HG03064 (cell line): ENCODE measurements at regions not wholly inside any gene's neighbourhood (a gene's known extent, or its start where the extent isn't known, plus 50 kb on each side); places are given as distances from the start of the nearest gene placed in this dataset.

Experiments used
- ATAC-seq: cut with Tn5 transposase; IDR thresholded peaks from one replicate; pipeline ENCODE4 v1.9.1; 2021; ENCODE audit warnings: low read depth; ENCODE audit not compliant: unreplicated experiment

DNA sequence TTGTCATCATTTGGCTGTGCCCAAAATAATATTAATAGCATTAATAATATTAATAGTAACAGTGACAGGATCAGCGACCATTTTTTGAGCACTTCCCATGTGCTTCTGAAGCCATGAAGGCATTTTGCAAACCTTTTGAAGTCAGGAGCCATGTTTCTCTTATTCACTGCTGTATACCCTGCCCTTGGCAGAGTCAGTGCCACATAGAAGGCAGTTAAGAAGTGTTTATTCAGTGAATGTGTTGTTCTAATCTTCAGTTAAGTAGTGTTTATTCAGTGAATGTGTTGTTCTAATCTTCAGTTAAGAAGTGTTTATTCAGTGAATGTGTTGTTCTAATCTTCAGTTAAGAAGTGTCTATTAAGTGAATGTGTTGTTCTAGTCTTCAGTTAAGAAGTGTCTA, 319.7 kb upstream of the NAV3 start:
- no peak for ATAC-seq

DNA sequence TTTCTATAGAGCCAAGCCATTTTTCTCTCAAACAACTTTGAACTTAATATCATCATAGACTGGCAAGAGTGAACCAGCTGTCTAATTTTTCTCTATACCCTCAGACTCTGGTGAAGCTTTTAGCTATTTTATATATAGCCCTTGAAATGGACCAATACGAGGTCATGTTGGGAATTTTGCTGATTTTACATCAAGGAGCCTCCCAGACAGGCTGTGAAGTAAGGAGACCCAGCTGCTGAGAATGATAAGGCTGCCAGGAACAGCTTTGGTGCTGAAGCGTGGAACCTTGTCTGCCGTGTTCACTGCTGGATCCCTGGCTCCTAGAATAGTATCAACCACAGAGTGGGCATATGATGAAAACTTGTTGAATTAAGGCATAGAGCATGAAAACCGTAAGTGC, 326.2 kb upstream of the NAV3 start:
- ATAC-seq, result no peak

DNA sequence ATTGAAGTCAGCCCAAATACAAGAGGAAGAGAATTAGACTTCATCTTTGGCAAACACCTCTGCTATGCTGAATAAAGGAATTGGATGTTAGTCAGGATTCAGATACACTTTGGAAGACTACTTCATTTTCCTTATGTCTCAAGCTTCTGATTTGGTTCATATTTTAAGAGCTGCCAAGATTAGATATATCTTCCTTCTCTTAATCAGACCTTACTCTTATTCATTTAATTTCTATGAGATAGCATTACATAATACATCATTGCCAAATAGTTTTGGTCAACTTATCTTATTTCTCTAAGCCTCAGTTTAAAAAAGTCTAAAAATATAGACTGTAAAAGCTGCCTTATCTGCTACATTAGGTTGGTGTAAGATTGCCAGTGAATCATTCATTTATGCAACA, 330.6 kb upstream of the NAV3 start:
- no peak for ATAC-seq

DNA sequence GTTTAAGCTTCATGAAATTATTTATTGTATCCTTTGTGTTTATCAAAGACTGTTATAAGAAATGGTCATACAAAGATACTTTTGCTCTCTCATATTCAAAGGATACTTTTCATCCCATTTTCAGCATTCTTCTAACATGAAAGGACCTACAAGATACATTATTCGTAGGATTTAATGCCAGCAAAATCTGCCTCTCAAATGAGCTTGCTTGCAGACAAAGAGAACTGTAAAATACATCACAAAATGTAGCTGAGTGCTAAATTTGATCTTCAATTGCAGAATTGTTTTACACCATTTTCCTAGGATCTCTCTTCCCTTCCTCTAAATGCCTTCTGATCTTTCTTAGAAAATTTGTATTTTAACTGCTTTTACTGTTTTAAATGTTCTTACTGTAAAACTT, 333.0 kb upstream of the NAV3 start:
- ATAC-seq, result no peak

DNA sequence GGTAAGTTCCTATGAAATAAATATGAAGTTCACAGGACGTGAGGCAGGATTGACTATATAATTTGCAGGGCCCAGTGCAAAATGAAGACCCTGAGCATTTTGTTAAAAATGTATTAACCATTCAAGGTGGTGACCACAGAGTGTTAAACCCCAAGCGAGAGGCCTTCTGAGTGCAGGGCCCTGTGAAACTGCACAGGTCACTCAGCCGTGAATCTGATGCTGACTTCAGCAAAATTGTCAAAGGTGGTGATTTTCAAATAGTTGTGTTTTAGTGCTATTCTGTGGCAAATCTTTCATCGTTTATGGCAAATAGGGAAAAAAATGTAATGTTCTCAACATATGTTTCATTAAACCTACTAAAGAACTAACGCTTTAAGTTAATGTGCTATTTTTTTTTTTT, 334.0 kb upstream of the NAV3 start:
- no peak for ATAC-seq

DNA sequence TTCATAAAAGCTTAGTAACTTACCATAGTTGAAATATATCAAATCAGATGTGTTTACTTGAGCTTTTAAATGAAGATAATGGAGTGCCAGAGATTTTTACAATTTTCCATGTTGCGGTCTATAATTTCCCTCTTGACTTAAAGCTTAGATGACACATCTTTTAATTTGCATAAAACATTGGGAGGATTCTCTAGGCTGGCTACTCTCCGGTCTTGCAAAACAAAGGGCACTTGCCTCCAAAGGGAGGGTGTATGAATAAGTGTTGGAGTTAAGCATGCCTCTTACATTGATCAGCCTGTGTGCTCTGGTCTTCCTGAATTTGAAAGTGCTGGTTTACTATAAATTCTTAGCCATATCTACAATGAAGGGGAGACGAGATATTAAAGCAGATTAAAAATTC, 336.4 kb upstream of the NAV3 start:
- no peak for ATAC-seq

GRCh38 chr12:77493302-77494168, 337.2 kb upstream of the NAV3 start:
- ATAC-seq, result no peak

DNA sequence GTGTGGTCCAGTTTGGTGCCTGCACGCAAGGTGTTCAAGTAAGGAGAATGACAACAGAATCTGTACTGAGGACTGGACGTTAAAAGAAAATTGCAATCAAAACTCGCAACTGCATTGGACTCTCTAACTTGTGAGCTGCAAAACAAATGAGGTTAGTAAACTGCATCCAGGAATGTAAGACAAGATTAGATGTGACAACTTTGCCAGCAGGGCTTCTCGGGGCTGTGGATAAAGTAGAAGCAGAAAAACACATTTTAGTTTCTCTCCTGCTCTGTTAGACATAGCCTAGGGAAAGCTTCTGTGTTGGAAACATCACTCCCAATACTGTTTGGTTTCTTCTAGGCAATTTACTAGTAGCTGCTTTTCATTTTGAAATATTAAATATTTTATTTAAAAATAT, 338.2 kb upstream of the NAV3 start:
- no peak for ATAC-seq

- no peak for ATAC-seq
Observed at GRCh38 chr12:77489331-77489970, 341.2 kb upstream of the NAV3 start.

- no peak for ATAC-seq
Observed at GRCh38 chr12:77488041-77488620, 342.6 kb upstream of the NAV3 start.

GRCh38 chr12:77486872-77487271, 343.8 kb upstream of the NAV3 start:
- no peak for ATAC-seq

GRCh38 chr12:77485961-77486854, 344.5 kb upstream of the NAV3 start:
- ATAC-seq, result no peak

- no peak for ATAC-seq
Observed at GRCh38 chr12:77481687-77482086, 349.0 kb upstream of the NAV3 start.

- ATAC-seq, result no peak
Observed at GRCh38 chr12:77477907-77478533, 352.7 kb upstream of the NAV3 start.

DNA sequence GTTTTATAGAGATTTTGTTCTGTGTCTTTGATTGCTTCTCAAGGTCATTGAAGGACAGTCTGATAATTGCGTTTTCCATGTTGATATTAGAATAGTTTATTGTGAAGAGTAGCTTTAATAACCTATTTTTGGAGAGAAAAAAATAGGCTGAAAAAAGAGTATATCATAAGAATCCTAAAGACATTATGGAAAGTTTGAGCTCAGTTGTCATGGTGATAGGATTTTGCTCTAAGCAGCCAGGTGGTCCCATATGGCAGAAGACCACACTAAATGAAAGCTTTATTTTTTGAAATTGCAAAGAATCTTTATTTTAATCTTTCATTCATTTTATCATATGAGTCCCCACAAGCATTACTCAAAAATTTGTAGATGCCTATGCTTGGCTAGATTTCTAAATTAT, 358.9 kb upstream of the NAV3 start:
- no peak for ATAC-seq

DNA sequence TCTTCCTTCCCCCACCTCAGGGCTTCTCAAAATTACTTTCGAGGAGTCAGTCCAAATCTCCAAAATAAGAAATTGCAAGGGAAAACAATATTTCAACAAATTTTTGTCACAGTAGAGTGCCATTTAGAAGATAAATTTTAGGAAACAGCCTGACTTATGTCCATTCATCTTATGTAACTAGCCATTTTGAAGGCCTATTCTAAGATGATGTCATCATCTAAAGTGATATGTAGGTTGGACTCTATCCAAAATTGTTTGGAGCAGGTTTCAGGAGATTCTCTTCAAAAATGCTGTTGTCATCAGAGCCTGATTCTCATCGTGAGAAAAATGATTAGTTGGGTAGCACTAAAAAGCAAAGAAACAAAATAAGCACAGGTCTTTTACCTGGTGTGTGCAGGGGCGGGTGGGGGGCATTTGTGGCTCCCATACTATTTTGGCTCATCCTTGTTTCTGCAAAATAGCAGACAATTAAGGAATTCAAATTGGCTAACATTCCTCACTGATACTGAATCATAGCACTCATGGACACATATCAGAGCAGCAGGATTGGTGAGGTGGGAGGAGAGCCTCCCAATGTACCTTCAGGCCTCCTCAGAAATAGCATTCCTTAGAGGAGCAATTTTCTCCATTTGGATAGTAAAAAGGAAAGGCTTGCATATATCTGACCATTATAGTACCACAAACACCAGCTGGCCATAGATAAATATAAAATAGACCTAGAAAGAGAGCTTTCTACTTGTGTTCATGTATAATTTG, 360.9 kb upstream of the NAV3 start:
- ATAC-seq, result no peak

- no peak for ATAC-seq
Observed at GRCh38 chr12:77442633-77443032, 377.3 kb upstream of the E2F7 start.

- ATAC-seq, result no peak
Observed at GRCh38 chr12:77439749-77440148, 374.4 kb upstream of the E2F7 start.

GRCh38 chr12:77438644-77439043, 373.3 kb upstream of the E2F7 start:
- ATAC-seq, result no peak

DNA sequence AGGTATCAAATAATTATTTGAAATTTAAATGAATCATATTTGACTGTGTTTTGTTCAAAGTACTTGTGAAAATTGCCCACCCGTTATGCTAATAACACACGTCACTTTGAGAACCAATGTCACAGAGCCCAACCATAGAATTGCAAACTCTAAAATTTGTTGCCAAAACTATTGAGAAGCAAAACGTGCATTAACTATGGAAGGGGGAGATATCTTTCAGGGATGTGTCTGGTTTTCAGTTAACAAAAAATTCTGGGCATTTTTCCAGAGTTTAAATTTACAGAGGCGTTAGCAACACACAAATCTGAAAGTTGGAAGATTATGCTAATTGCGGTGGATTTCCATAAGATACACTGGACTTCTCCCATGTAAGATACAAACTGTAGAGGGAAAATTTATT, 371.8 kb upstream of the E2F7 start:
- no peak for ATAC-seq
